ENCODE measurements at regions not wholly inside any gene's neighbourhood (a gene's known extent, or its start where the extent isn't known, plus 50 kb on each side); places are given as distances from the start of the nearest gene placed in this dataset.

GRCh38 chr12:46454981-46455380 is 82.4 kb upstream of the SLC38A2 start:
- TF ChIP-seq CTCF (IDR thresholded peaks at IDR 0.05) = no peak
- TF ChIP-seq POLR2A (IDR thresholded peaks at IDR 0.05) = no peak

Measured in right lobe of liver (tissue), 4 donors.